Inferior parietal cortex (tissue), 1 donor: ENCODE measurements at regions not wholly inside any gene's neighbourhood (a gene's known extent, or its start where the extent isn't known, plus 50 kb on each side); places are given as distances from the start of the nearest gene placed in this dataset.

Source experiments
- DNase-seq: peaks from one replicate; pipeline ENCODE4 v3.0.0-alpha.2; 2016; ENCODE audit errors: extremely low spot score

- DNase-seq = no peak
Measured at GRCh38 chr12:23174917-23175316, 549.9 kb downstream of the ETNK1 start.

- no peak for DNase-seq
Measured at GRCh38 chr12:23185346-23185745, 560.4 kb downstream of the ETNK1 start.

- no peak for DNase-seq
Measured at GRCh38 chr12:23186950-23187349, 562.0 kb downstream of the ETNK1 start.

- no peak for DNase-seq
Measured at GRCh38 chr12:23193552-23193951, 568.6 kb downstream of the ETNK1 start.

GRCh38 chr12:23197266-23197665 lies 572.3 kb downstream of the ETNK1 start:
- DNase-seq = no peak

GRCh38 chr12:23202728-23203127 lies 577.8 kb downstream of the ETNK1 start:
- DNase-seq = no peak

- peak; percentile 76 for DNase-seq
Measured at GRCh38 chr12:23204933-23205778, 580.2 kb downstream of the ETNK1 start.

- DNase-seq = no peak
Measured at GRCh38 chr12:23209793-23210192, 584.8 kb downstream of the ETNK1 start.

GRCh38 chr12:23210573-23210972 lies 585.6 kb downstream of the ETNK1 start:
- DNase-seq = no peak

- no peak for DNase-seq
Measured at GRCh38 chr12:23211384-23212320, 586.7 kb downstream of the ETNK1 start.

GRCh38 chr12:23217158-23217557 lies 592.2 kb downstream of the ETNK1 start:
- no peak for DNase-seq

GRCh38 chr12:23217667-23218066 lies 592.7 kb downstream of the ETNK1 start:
- DNase-seq = no peak

GRCh38 chr12:23221066-23221465 lies 596.1 kb downstream of the ETNK1 start:
- DNase-seq = no peak

- DNase-seq = no peak
Measured at GRCh38 chr12:23221926-23222325, 597.0 kb downstream of the ETNK1 start.

- no peak for DNase-seq
Measured at GRCh38 chr12:23222801-23223200, 597.8 kb downstream of the ETNK1 start.

- DNase-seq = no peak
Measured at GRCh38 chr12:23228101-23228500, 603.1 kb downstream of the ETNK1 start.

GRCh38 chr12:23230899-23231298 lies 605.9 kb downstream of the ETNK1 start:
- DNase-seq = no peak

- DNase-seq = no peak
Measured at GRCh38 chr12:23236066-23236780, 611.3 kb downstream of the ETNK1 start.

- no peak for DNase-seq
Measured at GRCh38 chr12:23236811-23237210, 611.8 kb downstream of the ETNK1 start.

- no peak for DNase-seq
Measured at GRCh38 chr12:23238190-23238589, 613.2 kb downstream of the ETNK1 start.

GRCh38 chr12:23238957-23239356 lies 614.0 kb downstream of the ETNK1 start:
- no peak for DNase-seq

GRCh38 chr12:23245186-23245585 lies 620.2 kb downstream of the ETNK1 start:
- no peak for DNase-seq
